COLO668 (cell line): ENCODE measurements at regions not wholly inside any gene's neighbourhood (a gene's known extent, or its start where the extent isn't known, plus 50 kb on each side); places are given as distances from the start of the nearest gene placed in this dataset.

Experiments
- DNase-seq: peaks from one replicate; lab custom pipeline; 2025; ENCODE audit not compliant: unreplicated experiment; lab: John Stamatoyannopoulos, UW

- DNase-seq = no peak
Measured at GRCh38 chr16:82360024-82360783, 190.2 kb upstream of the MPHOSPH6 start.

GRCh38 chr16:82358606-82359221, 188.7 kb upstream of the MPHOSPH6 start:
- no peak for DNase-seq

GRCh38 chr16:82358161-82358560, 188.1 kb upstream of the MPHOSPH6 start:
- DNase-seq = no peak

GRCh38 chr16:82357237-82357636, 187.2 kb upstream of the MPHOSPH6 start:
- no peak for DNase-seq

- DNase-seq = no peak
Measured at GRCh38 chr16:82350560-82350959, 180.5 kb upstream of the MPHOSPH6 start.

- no peak for DNase-seq
Measured at GRCh38 chr16:82345318-82345717, 175.3 kb upstream of the MPHOSPH6 start.

GRCh38 chr16:82344157-82344556, 174.1 kb upstream of the MPHOSPH6 start:
- peak; percentile 18 for DNase-seq

GRCh38 chr16:82341146-82341669, 171.2 kb upstream of the MPHOSPH6 start:
- no peak for DNase-seq

- DNase-seq = no peak
Measured at GRCh38 chr16:82340531-82340930, 170.5 kb upstream of the MPHOSPH6 start.

- no peak for DNase-seq
Measured at GRCh38 chr16:82337355-82337754, 167.3 kb upstream of the MPHOSPH6 start.

GRCh38 chr16:82331974-82332750, 162.1 kb upstream of the MPHOSPH6 start:
- peak; percentile 76 for DNase-seq

GRCh38 chr16:82331397-82331796, 161.4 kb upstream of the MPHOSPH6 start:
- DNase-seq = peak; percentile 31

GRCh38 chr16:82329504-82330192, 159.6 kb upstream of the MPHOSPH6 start:
- peak; percentile 89 for DNase-seq

- peak; percentile 31 for DNase-seq
Measured at GRCh38 chr16:82328881-82329469, 159.0 kb upstream of the MPHOSPH6 start.

GRCh38 chr16:82323171-82323570, 153.1 kb upstream of the MPHOSPH6 start:
- DNase-seq = no peak

GRCh38 chr16:82322177-82322576, 152.2 kb upstream of the MPHOSPH6 start:
- DNase-seq = no peak

- no peak for DNase-seq
Measured at GRCh38 chr16:82319038-82319437, 149.0 kb upstream of the MPHOSPH6 start.

- DNase-seq = no peak
Measured at GRCh38 chr16:82317411-82318167, 147.6 kb upstream of the MPHOSPH6 start.

- DNase-seq = no peak
Measured at GRCh38 chr16:82313754-82314153, 143.7 kb upstream of the MPHOSPH6 start.

GRCh38 chr16:82311528-82311927, 141.5 kb upstream of the MPHOSPH6 start:
- no peak for DNase-seq
